ENCODE measurements at regions not wholly inside any gene's neighbourhood (a gene's known extent, or its start where the extent isn't known, plus 50 kb on each side); places are given as distances from the start of the nearest gene placed in this dataset.
"Not testable (repeated sequence)": the region's sequence is repeated elsewhere in the genome, so short reads cannot be mapped to it uniquely, and the experiment has no call there.

DNA sequence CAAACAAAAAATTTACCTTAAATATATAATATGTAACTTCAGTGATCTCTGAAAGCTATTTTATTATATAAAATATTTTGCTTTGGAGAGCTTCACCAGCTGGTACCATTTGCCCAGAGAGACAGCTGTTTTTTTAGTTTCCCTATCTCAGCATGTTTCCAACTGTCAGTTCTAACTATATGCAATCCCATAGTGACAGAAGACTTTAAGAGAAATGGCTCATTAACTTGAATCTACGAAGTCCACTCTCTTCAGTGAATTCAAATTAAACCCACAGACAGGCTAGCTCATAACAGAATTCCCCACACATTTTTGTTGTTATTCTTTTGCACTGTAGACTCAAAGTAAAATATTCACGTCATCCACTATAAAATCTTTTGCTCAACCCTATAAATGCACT is 251.8 kb upstream of the POU5F2 start:
- intact Hi-C loops (cut with micrococcal nuclease): no loop called here
- Mint-ChIP-seq H3K36me3 (ENCODE audit: insufficient read depth, unreplicated experiment) (no peaks in the 10 kb centered on the region), H3K9me3 (ENCODE audit: unreplicated experiment) (peaks cover 1% of the 10 kb centered on the region), H3K4me3 (ENCODE audit: unreplicated experiment) (no peak overlapping the region), H3K27me3 (ENCODE audit: insufficient read depth, unreplicated experiment) (no peaks in the 10 kb centered on the region), H3K27ac (ENCODE audit: low read depth, unreplicated experiment) (no peak overlapping the region), H3K4me1 (ENCODE audit: insufficient read depth, unreplicated experiment) (peaks cover 8% of the 10 kb centered on the region)
- CTCF ChIA-PET: interaction anchor here (0.6 to 0.7 kb wide), 2 partner anchors 179 to 405 kb away, joined by 3 read pairs; no protein-coding TSS in a partner anchor
- DNase-seq (ENCODE audit: unreplicated experiment): no peak
- TF ChIP-seq CTCF (IDR thresholded peaks at IDR 0.05; ENCODE audit: unreplicated experiment): no peak
- POLR2A ChIA-PET: interaction anchor here (0.7 kb wide), 1 partner anchor 38 kb away, joined by 3 read pairs; no protein-coding TSS in a partner anchor
- no TSS peak for BruUV-seq (replicated peaks)

GRCh38 chr5:93990504-93991070 is 249.2 kb upstream of the POU5F2 start:
- ChIA-PET CTCF (interaction anchor here (0.6 kb wide), 1 partner anchor 10 kb away, joined by 3 read pairs; no protein-coding TSS in a partner anchor), POLR2A (interaction anchor here (1.0 kb wide), 1 partner anchor 65 kb away, joined by 3 read pairs; no protein-coding TSS in a partner anchor)
- BruUV-seq (replicated peaks): no TSS peak
- Mint-ChIP-seq H3K27ac (ENCODE audit: low read depth, unreplicated experiment) (no peak overlapping the region), H3K4me1 (ENCODE audit: insufficient read depth, unreplicated experiment) (peaks cover 8% of the 10 kb centered on the region), H3K36me3 (ENCODE audit: insufficient read depth, unreplicated experiment) (no peaks in the 10 kb centered on the region), H3K27me3 (ENCODE audit: insufficient read depth, unreplicated experiment) (no peaks in the 10 kb centered on the region), H3K4me3 (ENCODE audit: unreplicated experiment) (no peak overlapping the region), H3K9me3 (ENCODE audit: unreplicated experiment) (peaks cover 8% of the 10 kb centered on the region)
- intact Hi-C loops (cut with micrococcal nuclease): no loop called here
- no peak for DNase-seq (ENCODE audit: unreplicated experiment)
- no peak for TF ChIP-seq CTCF (IDR thresholded peaks at IDR 0.05; ENCODE audit: unreplicated experiment)

DNA sequence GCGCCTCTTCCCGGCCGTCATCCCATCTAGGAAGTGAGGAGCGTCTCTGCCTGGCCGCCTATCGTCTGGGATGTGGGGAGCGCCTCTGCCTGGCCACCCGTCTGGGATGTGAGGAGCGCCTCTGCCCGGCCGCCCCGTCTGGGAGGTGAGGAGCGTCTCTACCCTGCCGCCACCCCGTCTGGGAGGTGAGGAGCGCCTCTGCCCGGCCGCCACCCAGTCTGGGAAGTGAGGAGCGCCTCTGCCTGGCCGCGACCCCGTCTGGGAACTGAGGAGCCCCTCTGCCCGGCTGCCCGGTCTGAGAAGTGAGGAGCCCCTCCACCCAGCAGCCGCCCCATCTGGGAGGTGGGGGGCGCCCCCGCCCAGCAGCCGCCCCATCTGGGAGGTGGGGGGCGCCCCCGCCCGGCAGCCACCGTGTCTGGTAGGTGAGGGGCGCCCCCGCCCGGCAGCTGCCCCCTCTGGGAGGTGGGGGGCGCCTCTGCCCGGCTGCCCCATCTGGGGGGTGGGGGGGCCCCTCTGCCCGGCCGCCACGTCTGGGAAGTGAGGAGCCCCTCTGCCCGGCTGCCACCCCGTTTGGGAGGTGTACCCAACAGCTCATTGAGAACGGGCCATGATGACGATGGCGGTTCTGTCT is 244.7 kb upstream of the POU5F2 start:
- BruUV-seq (replicated peaks); H3K4me3 Mint-ChIP-seq (ENCODE audit: unreplicated experiment); H3K27ac Mint-ChIP-seq (ENCODE audit: low read depth, unreplicated experiment); H3K27me3 Mint-ChIP-seq (ENCODE audit: insufficient read depth, unreplicated experiment); H3K4me1 Mint-ChIP-seq (ENCODE audit: insufficient read depth, unreplicated experiment); intact Hi-C loops (cut with micrococcal nuclease); POLR2A ChIA-PET; H3K9me3 Mint-ChIP-seq (ENCODE audit: unreplicated experiment); H3K36me3 Mint-ChIP-seq (ENCODE audit: insufficient read depth, unreplicated experiment); DNase-seq (ENCODE audit: unreplicated experiment); CTCF ChIA-PET: not testable (repeated sequence)

GRCh38 chr5:93978222-93978621 is 236.8 kb upstream of the POU5F2 start:
- Mint-ChIP-seq H3K9me3 (ENCODE audit: unreplicated experiment) (peaks cover 13% of the 10 kb centered on the region), H3K27ac (ENCODE audit: low read depth, unreplicated experiment) (no peak overlapping the region), H3K27me3 (ENCODE audit: insufficient read depth, unreplicated experiment) (no peaks in the 10 kb centered on the region), H3K4me3 (ENCODE audit: unreplicated experiment) (no peak overlapping the region), H3K4me1 (ENCODE audit: insufficient read depth, unreplicated experiment) (no peaks in the 10 kb centered on the region), H3K36me3 (ENCODE audit: insufficient read depth, unreplicated experiment) (peaks cover 5% of the 10 kb centered on the region)
- no peak for DNase-seq (ENCODE audit: unreplicated experiment)
- CTCF ChIA-PET: no interaction called here
- intact Hi-C loops (cut with micrococcal nuclease): no loop called here
- no TSS peak for BruUV-seq (replicated peaks)
- TF ChIP-seq CTCF (IDR thresholded peaks at IDR 0.05; ENCODE audit: unreplicated experiment): no peak
- POLR2A ChIA-PET: no interaction called here

All from MCF 10A (cell line).